GM18861 (cell line): ENCODE measurements at regions not wholly inside any gene's neighbourhood (a gene's known extent, or its start where the extent isn't known, plus 50 kb on each side); places are given as distances from the start of the nearest gene placed in this dataset.
"Not testable (repeated sequence)": the region's sequence is repeated elsewhere in the genome, so short reads cannot be mapped to it uniquely, and the experiment has no call there.

Experiments
- ATAC-seq: cut with Tn5 transposase; IDR thresholded peaks from one replicate; pipeline ENCODE4 v1.9.1; 2021; ENCODE audit not compliant: unreplicated experiment

DNA sequence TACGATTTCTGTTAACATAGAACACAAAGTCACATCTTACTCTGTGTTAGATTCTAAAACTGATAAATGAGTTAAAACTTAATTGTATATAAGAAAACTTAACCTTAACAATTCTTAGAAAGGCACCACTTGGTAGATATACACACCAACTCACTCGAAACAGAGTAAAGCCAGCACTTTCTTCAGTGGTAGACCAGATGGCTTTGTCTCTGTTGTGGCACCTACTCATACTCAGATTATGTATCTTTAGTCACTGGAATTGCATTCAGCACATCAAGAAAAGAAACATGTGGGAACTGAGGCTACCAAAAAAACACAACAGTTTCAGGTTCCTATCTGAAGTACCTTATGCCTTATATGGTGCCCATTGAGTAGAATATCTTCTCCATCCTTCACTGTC is 192.5 kb downstream of the ZNF608 start:
- no peak for ATAC-seq

DNA sequence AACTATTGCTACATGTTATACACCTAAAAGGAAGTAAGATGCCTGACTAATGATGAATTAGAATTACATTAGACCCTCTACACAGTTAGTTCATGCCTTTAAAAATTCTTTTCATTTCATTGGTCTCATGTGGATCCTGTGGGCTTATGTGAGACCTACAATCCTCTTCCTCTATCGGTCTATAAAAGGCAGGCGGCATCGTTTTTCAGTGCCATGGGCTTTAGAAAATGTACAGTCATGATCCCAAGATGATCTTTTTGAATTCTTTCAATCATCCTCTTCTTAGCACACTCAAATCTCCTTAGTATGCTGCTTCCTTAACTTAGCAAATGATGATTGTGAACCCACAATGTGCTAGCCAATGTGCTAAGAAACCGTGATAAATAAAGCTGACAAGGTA is 193.9 kb downstream of the ZNF608 start:
- ATAC-seq = no peak

DNA sequence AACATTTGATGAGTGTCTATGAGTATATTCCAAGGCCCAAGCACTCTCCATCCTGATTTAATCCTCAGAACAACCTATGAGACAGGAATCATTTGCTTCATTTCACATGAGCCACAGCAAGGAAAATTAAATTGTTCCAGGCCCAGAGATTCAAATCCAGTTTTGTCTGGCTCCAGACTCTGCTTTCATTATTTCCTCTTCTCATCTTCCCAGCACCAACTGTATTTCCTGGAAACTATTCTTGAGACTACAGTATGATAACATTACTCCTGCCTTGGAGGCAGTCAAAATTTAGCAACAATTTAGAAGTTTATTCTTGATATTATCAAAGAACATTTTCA is 194.5 kb downstream of the ZNF608 start:
- ATAC-seq = no peak

DNA sequence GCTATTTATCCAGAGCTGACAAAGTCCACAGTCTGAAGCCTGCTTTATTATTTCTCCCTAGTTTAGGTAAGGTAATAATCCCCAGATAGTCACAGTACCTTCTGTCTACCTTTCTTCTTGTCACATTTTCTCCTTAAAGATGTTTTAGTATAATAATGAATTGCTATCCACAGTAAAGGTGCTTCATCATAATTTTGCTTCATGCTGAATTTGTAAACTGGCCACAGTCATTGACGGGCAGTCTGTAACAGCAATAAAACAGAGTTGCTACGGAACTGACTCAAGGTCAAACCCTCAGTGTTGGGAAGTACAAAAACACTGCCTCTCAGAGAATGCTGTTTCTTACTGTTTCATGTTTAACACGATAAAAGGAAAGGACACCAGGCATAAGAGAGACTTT is 195.7 kb downstream of the ZNF608 start:
- no peak for ATAC-seq

DNA sequence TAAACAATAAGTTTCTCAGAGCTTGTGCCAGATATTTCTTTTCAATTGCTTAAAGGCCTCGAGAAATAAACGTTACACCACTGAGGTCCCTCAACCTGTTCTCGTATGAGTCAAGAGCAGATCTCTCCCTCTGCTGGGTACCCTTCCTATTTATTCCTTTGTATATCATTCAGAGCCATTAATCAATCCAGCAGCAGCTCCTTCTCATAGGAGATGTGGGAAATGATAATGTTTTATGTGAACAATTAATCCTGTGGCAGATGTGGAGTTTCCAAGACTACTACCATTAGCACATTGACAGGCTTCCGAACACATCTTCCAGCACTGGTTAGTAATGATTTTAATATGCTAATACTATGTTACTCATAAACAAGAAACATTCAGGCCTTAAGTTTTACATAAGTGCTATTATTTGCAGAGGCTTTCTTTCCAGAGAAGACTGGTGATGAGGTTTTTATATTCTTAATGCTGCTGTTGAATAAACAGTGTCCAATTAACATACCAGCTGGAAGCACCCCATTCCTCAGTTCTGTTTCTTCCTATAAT is 196.5 kb downstream of the ZNF608 start:
- no peak for ATAC-seq

DNA sequence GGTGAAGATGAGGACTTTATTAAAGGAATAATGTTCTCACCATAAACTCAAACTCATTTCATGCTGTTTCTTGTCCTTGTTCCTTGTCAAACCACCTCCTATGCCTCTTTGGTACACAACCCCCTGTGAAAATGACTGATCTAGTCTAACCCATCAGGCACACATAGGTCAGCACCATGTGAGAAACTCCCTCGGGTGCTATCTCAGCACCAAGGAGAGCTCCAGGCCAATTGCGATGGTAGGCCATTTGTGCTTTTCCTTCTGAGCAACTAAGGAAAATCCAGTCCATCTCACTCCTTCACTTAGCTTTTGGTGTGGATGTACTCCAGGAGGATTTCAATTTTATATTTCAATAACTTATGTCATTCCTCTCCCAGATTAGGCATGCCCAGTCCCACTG is 199.8 kb downstream of the ZNF608 start:
- ATAC-seq = no peak

DNA sequence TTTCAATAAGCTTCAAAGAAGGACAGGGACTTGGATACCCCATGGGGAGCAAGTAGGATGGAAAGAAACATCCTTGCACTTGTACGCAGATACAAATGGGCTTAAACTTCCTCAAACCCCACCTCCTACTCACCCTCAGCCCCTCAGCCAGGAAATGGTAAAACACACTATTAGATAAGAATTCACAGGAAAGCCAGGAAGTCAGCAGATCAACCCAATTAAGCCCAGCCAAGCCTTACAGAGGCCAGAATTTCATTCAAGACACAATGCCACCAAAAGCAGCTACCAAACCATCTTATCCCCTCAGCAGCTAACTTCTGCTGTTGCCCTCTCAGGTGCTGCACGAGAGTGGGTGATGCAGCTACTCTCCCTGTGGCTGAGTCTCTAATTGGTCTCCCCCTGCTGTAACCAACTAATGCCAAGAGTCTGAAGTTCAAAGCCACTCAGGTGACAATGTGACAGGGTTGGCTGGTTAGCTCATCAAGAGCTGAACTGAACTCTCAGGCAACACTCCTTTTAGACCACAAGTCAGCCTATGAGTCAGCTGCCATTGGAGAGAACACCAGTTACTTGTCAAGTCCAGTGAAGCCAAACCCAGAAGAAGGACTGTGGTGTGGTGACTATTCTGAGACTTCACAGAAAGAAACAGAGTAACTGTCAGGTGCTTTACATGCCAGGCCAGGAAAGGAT is 201.9 kb downstream of the ZNF608 start:
- peak; percentile 92 for ATAC-seq

DNA sequence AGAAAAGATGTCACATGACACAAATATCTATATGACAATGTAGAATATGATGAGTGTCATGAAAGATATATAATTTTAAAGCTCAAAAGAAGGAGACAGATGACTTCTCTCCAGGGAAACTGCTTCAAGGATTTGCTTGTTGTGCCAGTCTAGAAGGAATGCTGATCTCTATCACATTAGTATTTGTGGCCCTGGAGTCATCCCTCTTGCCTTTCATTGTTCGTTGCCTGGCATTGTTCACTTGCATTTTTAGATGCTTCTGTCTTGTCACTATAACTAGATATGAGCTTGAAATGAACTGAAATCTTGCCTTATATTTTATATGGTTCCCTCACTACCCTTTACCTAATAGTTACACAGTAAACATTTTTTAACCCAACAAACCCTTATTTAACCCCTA is 207.5 kb downstream of the ZNF608 start:
- ATAC-seq = no peak

DNA sequence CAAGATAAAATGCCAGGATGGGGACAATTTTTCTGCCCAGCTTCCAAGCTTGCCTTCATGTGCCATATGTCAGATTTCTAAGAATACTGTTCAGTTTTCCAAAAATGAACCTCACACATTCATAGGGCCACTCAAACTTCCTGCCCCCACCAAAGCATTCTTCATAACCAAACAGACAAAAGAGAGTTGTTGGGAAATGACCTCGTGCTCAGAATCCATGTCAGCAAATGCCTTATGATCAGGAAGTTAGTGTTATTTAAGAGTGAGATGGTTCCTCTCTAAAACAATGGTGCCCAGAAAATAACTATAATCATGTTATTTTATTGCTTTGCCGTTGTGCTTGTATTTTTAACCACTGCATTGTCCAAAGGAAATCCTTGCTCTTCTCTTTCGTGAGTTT is 208.2 kb downstream of the ZNF608 start:
- ATAC-seq = no peak

DNA sequence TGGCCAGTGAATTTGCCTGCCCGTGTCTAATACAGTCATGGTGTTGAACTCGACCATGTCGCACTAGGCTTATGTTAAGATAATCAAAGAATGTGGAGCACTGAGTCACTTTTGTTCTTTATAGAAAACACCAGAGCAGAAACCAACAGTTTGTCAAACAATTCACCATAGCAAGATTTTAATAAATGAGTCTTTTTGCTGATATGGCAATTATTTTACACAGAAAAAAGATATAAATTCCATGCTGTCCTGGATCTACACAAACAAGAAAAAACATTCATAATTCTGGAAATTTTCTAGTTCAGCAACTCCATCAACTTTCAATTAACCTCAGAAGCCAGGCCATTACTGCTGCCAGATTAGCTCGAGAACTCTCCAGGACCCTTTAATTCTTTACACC is 208.9 kb downstream of the ZNF608 start:
- ATAC-seq = no peak

DNA sequence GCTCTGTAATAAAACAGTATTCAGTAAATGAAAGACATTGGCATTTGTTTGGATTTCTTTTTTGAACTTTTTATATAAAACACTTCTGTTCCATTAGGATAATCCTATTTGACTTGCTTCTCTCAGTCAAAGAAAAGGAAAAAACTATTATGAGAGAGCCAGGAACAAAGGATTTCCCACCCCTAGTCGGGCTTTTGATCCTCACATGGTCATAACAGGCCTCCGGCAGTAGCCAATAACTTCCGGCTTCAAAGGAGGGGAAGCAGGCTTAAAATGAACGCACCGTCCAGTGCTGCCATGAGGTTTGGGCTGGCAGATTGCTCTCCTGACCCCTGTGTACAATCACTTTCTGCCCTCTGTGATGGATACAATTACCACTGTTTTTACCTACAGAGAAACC is 209.3 kb downstream of the ZNF608 start:
- no peak for ATAC-seq

DNA sequence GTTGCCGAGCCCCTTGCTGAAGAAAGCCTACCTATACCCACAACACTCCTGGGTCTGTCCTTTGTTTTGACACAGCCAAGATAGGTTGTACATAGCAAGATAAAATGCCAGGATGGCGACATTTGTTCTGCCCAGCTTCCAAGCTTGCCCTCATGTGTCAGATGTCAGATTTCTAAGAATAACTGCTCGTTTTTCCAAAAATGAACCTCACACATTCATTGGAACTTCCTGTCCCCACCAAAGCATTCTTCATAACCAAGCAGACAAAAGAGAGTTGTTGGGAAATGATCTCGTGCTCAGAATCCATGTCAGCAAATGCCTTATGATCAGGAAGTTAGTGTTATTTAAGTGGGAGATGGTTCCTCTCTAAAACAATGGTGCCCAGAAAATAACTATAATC is 210.1 kb downstream of the ZNF608 start:
- no peak for ATAC-seq

DNA sequence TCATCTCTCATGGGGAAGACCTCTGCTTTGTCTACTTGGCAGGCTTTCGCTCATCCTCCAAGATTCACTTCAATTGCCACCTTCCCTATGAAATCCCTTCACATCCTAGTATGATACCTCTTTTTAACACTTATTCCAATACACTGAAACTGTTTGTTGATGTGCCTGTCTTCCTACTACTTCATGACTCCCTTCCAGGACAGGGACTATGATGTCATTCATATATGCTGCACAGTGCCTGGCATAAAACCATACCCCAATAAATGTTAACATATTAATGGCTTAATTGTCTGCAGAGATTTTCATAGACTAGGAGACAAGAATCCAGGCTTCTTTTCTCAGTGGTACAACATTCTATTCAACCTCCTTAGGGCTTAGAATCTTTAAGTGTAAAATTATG is 215.5 kb downstream of the ZNF608 start:
- no peak for ATAC-seq

DNA sequence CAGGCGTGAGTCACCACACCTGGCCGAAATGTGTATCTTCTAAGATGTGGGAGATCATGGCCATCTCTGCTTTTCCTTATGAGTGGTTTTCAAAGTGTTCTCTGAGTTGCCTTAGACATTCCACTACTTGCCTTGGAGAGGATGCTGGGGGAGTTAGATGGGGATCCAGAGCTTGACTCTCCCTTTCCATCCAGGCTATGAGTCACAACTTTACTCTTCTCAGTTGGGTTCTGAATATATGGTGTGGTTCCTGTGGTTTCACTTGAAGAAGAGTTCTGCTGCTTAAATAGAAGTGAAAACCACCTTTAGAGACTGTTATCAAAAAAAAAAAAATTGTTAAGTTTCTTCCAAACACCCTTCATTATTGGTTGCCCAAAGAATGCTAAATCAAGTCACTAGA is 217.6 kb downstream of the ZNF608 start:
- ATAC-seq = no peak

DNA sequence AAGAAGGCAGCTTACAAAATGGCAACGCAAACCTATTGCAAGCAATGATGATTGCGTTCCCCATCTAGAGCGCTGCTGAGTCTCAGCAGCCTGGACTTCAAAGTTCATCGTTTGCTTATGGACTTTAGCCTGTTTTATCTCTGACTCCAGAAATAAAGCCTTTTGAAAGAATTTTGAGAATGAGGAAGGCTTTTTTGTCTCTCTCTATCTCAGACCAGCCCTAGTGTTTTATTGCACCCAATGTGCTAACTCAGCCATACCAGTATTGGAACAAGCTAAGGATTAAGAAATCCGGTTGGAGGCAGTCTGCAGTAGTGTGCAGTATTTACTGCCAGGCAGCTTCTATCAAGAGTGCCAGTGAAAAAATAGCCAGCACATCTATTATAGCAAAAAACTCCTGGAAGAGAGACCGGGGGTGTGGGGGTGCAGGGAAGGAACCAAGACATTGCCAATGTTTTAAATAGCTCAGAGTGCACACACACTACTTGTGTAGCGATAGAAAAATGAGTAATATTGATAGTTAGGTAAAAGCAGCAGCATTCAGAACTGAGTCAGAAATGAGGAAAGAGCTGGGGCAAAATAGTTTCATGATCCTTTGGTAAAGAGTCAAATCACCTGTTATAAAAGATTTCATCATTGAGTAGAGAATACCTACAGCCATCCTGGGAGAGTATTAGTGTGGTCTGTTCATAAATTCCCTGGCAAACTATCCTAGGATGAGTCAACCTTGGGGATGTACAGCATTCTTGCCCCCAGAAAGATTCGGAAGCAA is 219.0 kb downstream of the ZNF608 start:
- ATAC-seq = no peak

DNA sequence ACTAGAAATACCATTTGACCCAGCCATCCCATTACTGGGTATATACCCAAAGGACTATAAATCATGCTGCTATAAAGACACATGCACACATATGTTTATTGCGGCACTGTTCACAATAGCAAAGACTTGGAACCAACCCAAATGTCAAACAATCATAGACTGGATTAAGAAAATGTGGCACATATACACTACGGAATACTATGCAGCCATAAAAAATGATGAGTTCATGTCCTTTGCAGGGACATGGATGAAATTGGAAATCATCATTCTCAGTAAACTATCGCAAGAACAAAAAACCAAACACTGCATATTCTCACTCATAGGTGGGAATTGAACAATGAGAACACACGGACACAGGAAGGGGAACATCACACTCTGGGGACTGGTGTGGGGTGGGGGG is 220.4 kb downstream of the ZNF608 start:
- not testable (repeated sequence) for ATAC-seq

DNA sequence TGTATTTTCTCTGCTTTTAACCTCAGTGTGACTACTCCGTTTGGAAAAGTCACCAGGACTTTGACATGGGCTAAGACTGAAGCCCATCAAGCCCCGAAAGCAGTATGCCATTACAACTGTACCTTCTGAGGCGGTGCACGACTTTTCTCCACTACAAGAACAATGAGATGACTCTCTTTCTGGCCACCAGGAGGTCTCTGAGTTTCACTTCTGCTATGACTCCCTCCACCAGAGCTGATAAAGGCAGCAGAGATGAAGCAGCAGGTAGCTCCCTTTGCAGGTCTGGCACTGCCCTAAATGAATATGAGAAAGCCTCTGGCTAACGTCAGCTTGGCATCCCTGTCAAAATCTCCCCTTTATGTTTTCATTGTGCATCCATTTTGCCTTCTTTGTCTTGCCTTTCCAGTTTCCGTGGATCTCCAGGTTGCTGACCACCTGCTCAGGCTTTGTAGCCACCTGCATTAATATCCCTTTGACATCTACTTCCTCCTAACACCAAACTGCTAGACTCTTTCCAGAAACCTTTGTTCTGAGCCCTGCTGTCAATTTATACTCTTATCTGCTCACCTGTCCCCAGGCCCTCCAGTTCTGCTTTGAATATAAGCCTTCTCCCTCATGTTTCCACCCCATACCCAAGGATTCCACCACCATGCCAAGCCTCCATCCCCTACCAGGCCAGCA is 221.7 kb downstream of the ZNF608 start:
- peak; percentile 93 for ATAC-seq

DNA sequence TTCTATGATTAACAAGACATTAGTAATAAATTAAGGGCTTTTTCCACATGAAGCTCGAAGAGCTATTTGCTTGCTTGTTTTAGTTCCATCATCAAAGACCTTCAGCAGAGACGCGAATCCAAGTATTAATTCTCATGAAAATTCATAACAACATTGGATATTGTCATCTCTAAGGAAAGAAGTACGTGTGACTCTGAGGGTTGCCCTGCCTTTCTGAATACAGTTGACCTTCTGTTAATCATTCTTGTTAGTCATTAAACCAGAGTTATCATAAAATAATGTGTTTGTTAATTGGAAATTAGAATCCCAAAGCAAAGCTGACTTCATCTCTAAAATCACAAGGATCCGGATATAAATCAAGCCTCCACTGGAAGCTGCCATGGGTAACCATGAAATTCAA is 222.5 kb downstream of the ZNF608 start:
- ATAC-seq = no peak

DNA sequence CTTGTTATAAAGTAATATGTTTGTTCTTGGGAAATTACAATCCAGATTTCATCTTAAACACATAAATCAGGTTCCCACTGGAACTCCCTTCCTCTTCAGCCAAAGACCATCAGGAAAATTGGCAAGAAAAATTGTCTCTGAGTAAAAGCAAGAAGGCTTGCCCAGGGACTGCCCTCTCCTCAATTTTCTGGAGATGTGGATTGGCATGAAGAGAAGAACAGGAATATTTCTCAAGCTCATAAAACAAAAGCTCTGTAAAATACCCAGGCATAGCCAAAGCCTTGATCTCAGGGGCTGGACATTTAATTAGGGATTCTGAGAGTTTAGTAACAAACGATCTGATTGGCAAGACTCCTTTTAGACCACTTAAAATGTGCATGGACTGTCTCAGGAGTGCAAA is 223.4 kb downstream of the ZNF608 start:
- ATAC-seq = no peak

DNA sequence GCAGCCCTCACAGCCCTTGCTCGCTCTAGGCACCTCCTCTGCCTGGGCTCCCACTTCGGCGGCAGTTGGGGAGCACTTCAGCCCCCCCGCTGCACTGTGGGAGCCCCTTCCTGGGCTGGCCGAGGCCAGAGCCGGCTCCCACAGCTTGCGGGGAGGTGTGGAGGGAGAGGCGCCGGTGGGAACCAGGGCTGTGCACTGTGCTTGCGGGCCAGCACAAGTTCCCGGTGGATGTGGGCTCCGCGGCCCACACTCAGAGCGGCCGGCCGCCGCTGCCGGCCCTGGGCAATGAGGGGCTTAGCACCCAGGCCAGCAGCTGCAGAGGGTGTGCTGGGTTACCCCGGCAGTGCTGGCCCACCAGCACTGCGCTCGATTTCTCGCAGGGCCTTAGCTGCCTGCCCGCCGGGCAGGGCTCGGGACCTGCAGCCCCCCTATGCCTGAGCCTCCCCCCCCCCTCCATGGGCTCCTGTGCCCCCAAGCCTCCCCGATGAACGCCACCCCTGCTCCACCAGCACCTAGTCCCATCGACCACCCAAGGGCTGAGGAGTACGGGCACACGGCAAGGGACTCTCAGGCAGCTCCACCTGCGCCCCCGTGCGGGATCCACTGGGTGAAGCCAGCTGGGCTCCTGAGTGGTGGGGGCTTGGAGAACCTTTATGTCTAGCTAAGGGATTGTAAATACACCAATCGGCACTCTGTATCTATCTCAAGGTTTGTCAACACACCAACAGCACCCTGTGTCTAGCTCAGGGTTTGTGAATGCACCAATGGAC is 224.8 kb downstream of the ZNF608 start:
- no peak for ATAC-seq

DNA sequence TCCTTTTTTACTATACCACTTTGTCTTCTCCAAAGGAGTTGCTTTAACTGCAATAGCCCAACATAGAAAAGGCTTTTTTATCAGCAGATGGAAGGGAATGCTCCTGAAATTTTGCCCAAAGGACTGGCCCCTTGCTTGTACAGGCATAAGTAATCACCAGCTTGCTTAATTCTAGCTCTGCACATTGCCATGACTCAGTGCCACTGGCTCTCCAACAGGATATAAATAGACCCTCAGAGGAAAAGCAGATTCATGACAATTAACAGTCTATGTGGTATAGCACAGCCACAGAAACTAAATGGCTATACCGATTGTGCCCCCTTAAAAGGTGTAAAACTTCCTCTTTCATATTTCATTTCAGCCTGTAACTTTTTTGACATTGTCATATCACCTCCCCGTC is 227.0 kb downstream of the ZNF608 start:
- ATAC-seq = peak; percentile 88
